ENCODE measurements at regions not wholly inside any gene's neighbourhood (a gene's known extent, or its start where the extent isn't known, plus 50 kb on each side); places are given as distances from the start of the nearest gene placed in this dataset.

DNA sequence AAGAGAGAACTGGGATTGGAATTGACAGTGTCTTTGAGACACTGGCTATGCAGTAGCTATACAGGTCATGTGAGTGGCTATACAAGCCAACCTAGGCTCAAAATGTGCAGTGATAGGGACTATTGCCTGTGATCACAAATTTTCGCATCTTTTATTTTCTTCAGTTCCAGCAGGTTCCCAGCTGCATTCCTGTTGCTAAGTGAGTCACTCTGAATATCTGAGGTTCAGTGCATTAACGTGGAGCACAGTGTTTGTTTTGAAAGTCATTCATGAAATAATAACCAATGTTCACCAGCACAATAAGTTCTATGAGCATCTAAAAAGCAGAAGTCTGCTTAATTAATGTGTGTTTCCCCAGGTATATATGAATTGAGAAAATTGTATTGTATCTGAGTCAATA is 1236.0 kb upstream of the CELF2 start:
- DNase-seq (ENCODE audit: low spot score), result no peak

DNA sequence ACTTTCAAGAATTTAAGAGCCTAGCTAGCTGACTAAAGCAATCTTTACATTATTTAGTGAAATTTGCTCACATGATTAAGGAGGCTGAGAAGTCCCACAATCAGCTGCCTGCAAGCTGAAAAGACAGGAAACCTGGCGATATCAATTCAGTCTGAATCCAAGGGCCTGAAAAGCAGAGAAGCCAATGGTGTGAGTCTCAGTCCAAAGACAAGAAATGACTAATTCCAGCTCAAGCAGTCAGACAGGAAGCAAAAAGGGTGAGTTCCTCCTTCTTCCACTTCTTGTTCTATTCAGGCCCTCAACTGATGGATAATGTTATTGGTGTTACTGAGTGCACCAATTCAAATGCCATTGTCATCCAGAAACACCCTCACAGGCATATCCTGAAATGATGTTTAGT is 1231.6 kb upstream of the CELF2 start:
- TF ChIP-seq, protein P1, sequence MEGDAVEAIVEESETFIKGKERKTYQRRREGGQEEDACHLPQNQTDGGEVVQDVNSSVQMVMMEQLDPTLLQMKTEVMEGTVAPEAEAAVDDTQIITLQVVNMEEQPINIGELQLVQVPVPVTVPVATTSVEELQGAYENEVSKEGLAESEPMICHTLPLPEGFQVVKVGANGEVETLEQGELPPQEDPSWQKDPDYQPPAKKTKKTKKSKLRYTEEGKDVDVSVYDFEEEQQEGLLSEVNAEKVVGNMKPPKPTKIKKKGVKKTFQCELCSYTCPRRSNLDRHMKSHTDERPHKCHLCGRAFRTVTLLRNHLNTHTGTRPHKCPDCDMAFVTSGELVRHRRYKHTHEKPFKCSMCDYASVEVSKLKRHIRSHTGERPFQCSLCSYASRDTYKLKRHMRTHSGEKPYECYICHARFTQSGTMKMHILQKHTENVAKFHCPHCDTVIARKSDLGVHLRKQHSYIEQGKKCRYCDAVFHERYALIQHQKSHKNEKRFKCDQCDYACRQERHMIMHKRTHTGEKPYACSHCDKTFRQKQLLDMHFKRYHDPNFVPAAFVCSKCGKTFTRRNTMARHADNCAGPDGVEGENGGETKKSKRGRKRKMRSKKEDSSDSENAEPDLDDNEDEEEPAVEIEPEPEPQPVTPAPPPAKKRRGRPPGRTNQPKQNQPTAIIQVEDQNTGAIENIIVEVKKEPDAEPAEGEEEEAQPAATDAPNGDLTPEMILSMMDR (IDR thresholded peaks at IDR 0.05; ENCODE audit: extremely low read depth, missing control alignments), result no peak
- DNase-seq (ENCODE audit: low spot score), result no peak

More for the DNA sequence above, 1236.0 kb upstream of the CELF2 start:
- TF ChIP-seq, protein P1 (IDR thresholded peaks at IDR 0.05; ENCODE audit: extremely low read depth, missing control alignments), result no peak

DNA sequence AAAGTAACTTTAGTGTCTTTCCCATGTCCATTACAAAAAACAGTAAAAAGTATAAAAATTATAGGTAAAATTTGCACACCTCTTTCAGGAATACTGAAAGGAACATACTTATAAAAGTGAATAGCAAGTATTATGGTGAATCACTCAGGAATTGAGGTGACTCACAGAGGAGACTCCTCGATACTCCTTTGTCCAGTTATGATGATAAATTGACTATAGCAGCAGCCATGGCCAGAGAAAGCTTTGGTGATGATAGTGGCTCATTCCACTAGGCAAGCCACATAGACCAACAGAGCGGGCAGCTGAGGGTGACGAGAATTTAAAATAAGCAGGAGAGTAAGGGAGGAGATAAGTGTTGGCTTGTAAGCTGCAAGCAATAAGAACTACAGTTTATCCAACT is 1231.1 kb upstream of the CELF2 start:
- DNase-seq (ENCODE audit: low spot score), result no peak
- TF ChIP-seq, protein P1 (IDR thresholded peaks at IDR 0.05; ENCODE audit: extremely low read depth, missing control alignments), result no peak

DNA sequence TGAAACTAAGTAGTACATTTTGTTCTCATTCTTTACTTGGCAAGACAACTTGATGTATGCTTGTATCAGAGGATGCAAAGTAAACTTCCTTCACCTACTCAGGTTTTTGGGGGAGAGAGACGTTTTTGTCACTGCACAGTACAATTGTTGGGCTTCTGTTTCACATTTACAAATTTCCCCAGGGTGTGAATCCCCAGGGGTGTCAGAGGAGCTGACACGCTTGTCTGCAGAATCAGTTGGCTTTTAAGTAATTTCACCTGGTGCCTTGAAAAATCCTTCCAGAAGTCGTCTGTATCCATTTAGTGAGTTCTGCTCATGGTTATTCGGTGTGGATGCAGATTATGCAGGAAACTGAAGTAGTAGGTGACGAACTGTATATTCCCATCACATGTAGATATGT is 1227.7 kb upstream of the CELF2 start:
- DNase-seq (ENCODE audit: low spot score), result no peak
- TF ChIP-seq, protein P1 (IDR thresholded peaks at IDR 0.05; ENCODE audit: extremely low read depth, missing control alignments), result no peak

DNA sequence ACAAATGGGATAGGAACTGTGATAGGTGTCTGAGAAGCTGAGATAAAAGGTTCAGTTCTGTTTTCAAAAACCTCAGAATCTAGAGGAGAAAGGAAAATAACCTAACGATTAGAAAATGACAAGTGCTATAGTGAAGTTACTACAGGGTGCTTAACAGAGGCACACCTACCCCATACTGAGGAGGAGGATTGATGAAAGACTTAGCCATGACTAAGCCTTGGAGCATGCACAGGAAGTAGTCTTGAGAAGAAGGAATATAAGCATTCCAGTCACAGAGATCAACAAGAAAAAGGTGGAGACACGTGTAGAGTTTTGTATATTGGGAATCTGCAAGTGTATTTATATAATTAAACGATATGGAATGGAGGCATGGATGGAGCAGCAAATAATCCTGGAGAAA is 1225.5 kb upstream of the CELF2 start:
- DNase-seq (ENCODE audit: low spot score), result no peak
- TF ChIP-seq, protein P1 (IDR thresholded peaks at IDR 0.05; ENCODE audit: extremely low read depth, missing control alignments), result no peak

DNA sequence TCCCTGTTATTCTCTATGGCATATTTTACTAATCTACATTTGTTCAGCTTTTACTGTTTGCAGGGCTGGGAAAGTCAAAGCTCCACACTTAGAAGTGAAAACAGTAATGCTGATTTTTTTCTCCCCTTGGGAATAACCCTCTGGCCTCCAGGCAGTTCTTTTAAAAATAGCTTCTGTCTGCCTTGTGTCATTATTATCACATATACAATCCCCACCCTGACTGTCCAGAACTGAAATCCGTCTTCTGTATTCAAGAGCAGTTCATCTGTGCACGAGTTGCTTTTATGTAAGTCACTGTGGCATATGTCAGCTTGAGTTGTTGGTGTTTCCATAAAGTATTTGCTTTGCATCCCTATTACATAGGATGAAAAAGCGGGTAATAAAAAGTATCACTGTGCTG is 1221.1 kb upstream of the CELF2 start:
- TF ChIP-seq, protein P1 (IDR thresholded peaks at IDR 0.05; ENCODE audit: extremely low read depth, missing control alignments), result no peak
- no peak for DNase-seq (ENCODE audit: low spot score)

DNA sequence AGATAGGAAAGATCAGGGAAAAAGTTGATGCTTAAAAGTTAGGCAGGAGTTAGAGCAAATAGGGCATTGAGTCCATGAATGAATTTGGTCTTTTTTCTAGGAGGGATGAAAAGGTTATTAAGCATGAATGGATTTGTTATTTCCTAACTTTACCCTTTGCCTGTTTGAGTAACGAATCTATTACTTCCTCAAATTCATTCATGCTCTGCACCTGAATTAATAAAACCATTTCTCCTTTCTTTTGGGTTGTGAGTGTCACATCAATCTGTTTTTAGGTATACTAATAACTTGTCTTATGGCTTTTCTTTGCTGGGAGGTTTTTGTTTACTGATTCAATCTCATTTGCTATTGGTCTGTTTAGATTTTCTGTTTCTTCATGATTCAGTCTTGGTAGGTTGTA is 1217.7 kb upstream of the CELF2 start:
- DNase-seq (ENCODE audit: low spot score), result no peak
- TF ChIP-seq, protein P1 (IDR thresholded peaks at IDR 0.05; ENCODE audit: extremely low read depth, missing control alignments), result no peak

Data from GM20000 (cell line).